ENCODE measurements at regions not wholly inside any gene's neighbourhood (a gene's known extent, or its start where the extent isn't known, plus 50 kb on each side); places are given as distances from the start of the nearest gene placed in this dataset.
A peak's percentile ranks its signal among the peaks of the same experiment; 100 is the strongest.
"Not testable (repeated sequence)": the region's sequence is repeated elsewhere in the genome, so short reads cannot be mapped to it uniquely, and the experiment has no call there.

- H3K4me3 Mint-ChIP-seq, H3K36me3 Mint-ChIP-seq, H3K27me3 Mint-ChIP-seq, H3K27ac Mint-ChIP-seq, H3K9me3 Mint-ChIP-seq: not testable (repeated sequence)
- H3K4me1 Mint-ChIP-seq: peaks cover 21 to 28% (median 27%) of the 10 kb centered on the region in 3 donors
These were observed 54.0 kb downstream of the CYP26A1 start for GRCh38 chr10:93127642-93128215.

- Mint-ChIP-seq H3K4me3 (no peak overlapping the region), H3K27ac (no peak overlapping the region), H3K36me3 (no peaks in the 10 kb centered on the region), H3K27me3 (peaks cover 8% of the 10 kb centered on the region), H3K9me3 (peaks cover 0 to 3% (median 0%) of the 10 kb centered on the region in 3 donors), H3K4me1 (no peaks in the 10 kb centered on the region)
These were observed 58.3 kb downstream of the CYP26A1 start for GRCh38 chr10:93131986-93132385.

GRCh38 chr10:93138113-93138870 is 64.6 kb downstream of the CYP26A1 start:
- Mint-ChIP-seq H3K9me3 (peaks cover 0 to 4% (median 2%) of the 10 kb centered on the region in 3 donors), H3K27ac (no peak overlapping the region), H3K4me1 (peaks cover 0 to 1% (median 0%) of the 10 kb centered on the region in 3 donors), H3K36me3 (no peaks in the 10 kb centered on the region), H3K4me3 (no peak overlapping the region), H3K27me3 (peaks cover 16% of the 10 kb centered on the region)

GRCh38 chr10:93139059-93139655 is 65.5 kb downstream of the CYP26A1 start:
- H3K9me3 Mint-ChIP-seq: peaks cover 0 to 4% (median 2%) of the 10 kb centered on the region in 3 donors
- no peak overlapping the region for H3K27ac Mint-ChIP-seq
- H3K4me1 Mint-ChIP-seq: peaks cover 0 to 1% (median 0%) of the 10 kb centered on the region in 3 donors
- peaks cover 14% of the 10 kb centered on the region for H3K27me3 Mint-ChIP-seq
- H3K36me3 Mint-ChIP-seq: no peaks in the 10 kb centered on the region
- H3K4me3 Mint-ChIP-seq: no peak overlapping the region

- Mint-ChIP-seq H3K27me3 (peaks cover 15% of the 10 kb centered on the region), H3K4me3 (no peak overlapping the region), H3K27ac (no peak overlapping the region), H3K4me1 (peaks cover 0 to 1% (median 0%) of the 10 kb centered on the region in 3 donors), H3K36me3 (no peaks in the 10 kb centered on the region), H3K9me3 (peaks cover 0 to 4% (median 2%) of the 10 kb centered on the region in 3 donors)
These were observed 68.8 kb downstream of the CYP26A1 start for GRCh38 chr10:93142534-93142933.

GRCh38 chr10:93143281-93143680 is 69.6 kb downstream of the CYP26A1 start:
- H3K27ac Mint-ChIP-seq: no peak overlapping the region
- peaks cover 18% of the 10 kb centered on the region for H3K27me3 Mint-ChIP-seq
- H3K4me1 Mint-ChIP-seq: peaks cover 0 to 1% (median 0%) of the 10 kb centered on the region in 3 donors
- H3K36me3 Mint-ChIP-seq: no peaks in the 10 kb centered on the region
- peaks cover 0 to 4% (median 2%) of the 10 kb centered on the region in 3 donors for H3K9me3 Mint-ChIP-seq
- no peak overlapping the region for H3K4me3 Mint-ChIP-seq

- H3K4me3 Mint-ChIP-seq: no peak overlapping the region
These were observed 72.6 kb downstream of the CYP26A1 start for GRCh38 chr10:93146336-93146735.

GRCh38 chr10:93147281-93147680 is 73.6 kb downstream of the CYP26A1 start:
- H3K27ac Mint-ChIP-seq: no peak overlapping the region
- no peaks in the 10 kb centered on the region for H3K9me3 Mint-ChIP-seq
- no peak overlapping the region for H3K4me3 Mint-ChIP-seq
- peaks cover 13% of the 10 kb centered on the region for H3K27me3 Mint-ChIP-seq
- H3K4me1 Mint-ChIP-seq: no peaks in the 10 kb centered on the region
- H3K36me3 Mint-ChIP-seq: no peaks in the 10 kb centered on the region

More at GRCh38 chr10:93146336-93146735, 72.6 kb downstream of the CYP26A1 start:
- Mint-ChIP-seq H3K9me3 (no peaks in the 10 kb centered on the region), H3K36me3 (no peaks in the 10 kb centered on the region), H3K27me3 (peaks cover 11% of the 10 kb centered on the region), H3K27ac (no peak overlapping the region), H3K4me1 (no peaks in the 10 kb centered on the region)

- Mint-ChIP-seq H3K36me3 (no peaks in the 10 kb centered on the region), H3K27ac (no peak overlapping the region)
These were observed 74.8 kb downstream of the CYP26A1 start for GRCh38 chr10:93148476-93148875.

GRCh38 chr10:93149761-93150160 is 76.1 kb downstream of the CYP26A1 start:
- H3K36me3 Mint-ChIP-seq: peaks cover 3% of the 10 kb centered on the region
- peaks cover 0 to 4% (median 0%) of the 10 kb centered on the region in 3 donors for H3K9me3 Mint-ChIP-seq
- H3K27ac Mint-ChIP-seq: no peak overlapping the region
- no peaks in the 10 kb centered on the region for H3K4me1 Mint-ChIP-seq
- peaks cover 11% of the 10 kb centered on the region for H3K27me3 Mint-ChIP-seq
- no peak overlapping the region for H3K4me3 Mint-ChIP-seq

More at GRCh38 chr10:93148476-93148875, 74.8 kb downstream of the CYP26A1 start:
- Mint-ChIP-seq H3K9me3 (peaks cover 0 to 4% (median 0%) of the 10 kb centered on the region in 3 donors), H3K27me3 (peaks cover 11% of the 10 kb centered on the region), H3K4me1 (no peaks in the 10 kb centered on the region), H3K4me3 (no peak overlapping the region)

- H3K27me3 Mint-ChIP-seq: peaks cover 11% of the 10 kb centered on the region
- H3K4me3 Mint-ChIP-seq: peak overlapping the region in 2 of 4 donors; percentile 32 to 34
- H3K9me3 Mint-ChIP-seq: peaks cover 0 to 6% (median 2%) of the 10 kb centered on the region in 3 donors
- peaks cover 3% of the 10 kb centered on the region for H3K36me3 Mint-ChIP-seq
- no peak overlapping the region for H3K27ac Mint-ChIP-seq
- no peaks in the 10 kb centered on the region for H3K4me1 Mint-ChIP-seq
These were observed 76.6 kb downstream of the CYP26A1 start for GRCh38 chr10:93150289-93150688.

GRCh38 chr10:93150990-93151547 is 77.4 kb downstream of the CYP26A1 start:
- Mint-ChIP-seq H3K27me3 (peaks cover 7% of the 10 kb centered on the region), H3K4me3 (no peak overlapping the region), H3K4me1 (no peaks in the 10 kb centered on the region), H3K9me3 (peaks cover 2 to 14% (median 5%) of the 10 kb centered on the region in 3 donors), H3K36me3 (peaks cover 3% of the 10 kb centered on the region), H3K27ac (peak overlapping the region in 2 of 3 donors; percentile 6 to 76)

GRCh38 chr10:93152136-93152535 is 78.4 kb downstream of the CYP26A1 start:
- H3K27me3 Mint-ChIP-seq: peaks cover 5% of the 10 kb centered on the region
- H3K4me3 Mint-ChIP-seq: no peak overlapping the region
- H3K4me1 Mint-ChIP-seq: no peaks in the 10 kb centered on the region
- H3K36me3 Mint-ChIP-seq: peaks cover 3% of the 10 kb centered on the region
- H3K9me3 Mint-ChIP-seq: peaks cover 2 to 14% (median 5%) of the 10 kb centered on the region in 3 donors
- no peak overlapping the region for H3K27ac Mint-ChIP-seq

GRCh38 chr10:93154531-93154930 is 80.8 kb downstream of the CYP26A1 start:
- Mint-ChIP-seq H3K4me3 (no peak overlapping the region), H3K27ac (no peak overlapping the region), H3K27me3 (peaks cover 3% of the 10 kb centered on the region), H3K9me3 (peaks cover 5 to 28% (median 11%) of the 10 kb centered on the region in 3 donors), H3K36me3 (peaks cover 5% of the 10 kb centered on the region), H3K4me1 (no peaks in the 10 kb centered on the region)

- no peak overlapping the region for H3K4me3 Mint-ChIP-seq
- peaks cover 6 to 29% (median 11%) of the 10 kb centered on the region in 3 donors for H3K9me3 Mint-ChIP-seq
- peak overlapping the region in 1 of 3 donors; percentile 2 for H3K27ac Mint-ChIP-seq
- peaks cover 8% of the 10 kb centered on the region for H3K27me3 Mint-ChIP-seq
- no peaks in the 10 kb centered on the region for H3K4me1 Mint-ChIP-seq
- H3K36me3 Mint-ChIP-seq: peaks cover 6% of the 10 kb centered on the region
These were observed 86.4 kb downstream of the CYP26A1 start for GRCh38 chr10:93160140-93160539.
